ENCODE measurements at regions not wholly inside any gene's neighbourhood (a gene's known extent, or its start where the extent isn't known, plus 50 kb on each side); places are given as distances from the start of the nearest gene placed in this dataset.
A peak's percentile ranks its signal among the peaks of the same experiment; 100 is the strongest.
"Not testable (repeated sequence)": the region's sequence is repeated elsewhere in the genome, so short reads cannot be mapped to it uniquely, and the experiment has no call there.

- not testable (repeated sequence) for H3K36me3 ChIP-seq (replicated peaks in 1 of 2; ENCODE audit: control insufficient read depth in 2 of 2, insufficient read depth in 2 of 2, low read length in 2 of 2); H3K14ac ChIP-seq (ENCODE audit: low read length); H3K4ac ChIP-seq (ENCODE audit: low read length); H3K4me2 ChIP-seq (ENCODE audit: insufficient read depth, low read length, poor library complexity, severe bottlenecking); H2BK15ac ChIP-seq (ENCODE audit: low read length); H3K79me1 ChIP-seq (ENCODE audit: low read depth, low read length); H3K9ac ChIP-seq (ENCODE audit: low read depth, low read length, poor library complexity); H3K4me3 ChIP-seq (ENCODE audit: low read length in 2 of 2); H2BK5ac ChIP-seq (ENCODE audit: low read length); H3K23ac ChIP-seq (ENCODE audit: low read depth, low read length, poor library complexity); H4K8ac ChIP-seq (ENCODE audit: low read depth, low read length); H3K4me1 ChIP-seq (ENCODE audit: control insufficient read depth in 2 of 2, insufficient read depth in 1 of 2, low read depth in 1 of 2, low read length in 2 of 2); H2BK12ac ChIP-seq (ENCODE audit: low read length); H3K18ac ChIP-seq (ENCODE audit: low read length); H2AFZ ChIP-seq (ENCODE audit: low read length); H2BK120ac ChIP-seq (ENCODE audit: low read depth, low read length); H3K9me3 ChIP-seq (replicated peaks in 1 of 2; ENCODE audit: control insufficient read depth in 2 of 2, insufficient read depth in 1 of 2, low read depth in 1 of 2, low read length in 2 of 2); H2AK5ac ChIP-seq (ENCODE audit: low read depth, low read length); H4K91ac ChIP-seq (ENCODE audit: low read depth, low read length, poor library complexity); H3K27me3 ChIP-seq (ENCODE audit: control insufficient read depth in 3 of 3, insufficient read depth in 3 of 3, low read depth in 1 of 3, low read length in 3 of 3); H3K27ac ChIP-seq (replicated peaks; ENCODE audit: low read length); DNase-seq (ENCODE audit: low spot score)
- no CpG with 5 or more reads among the region's 2 CpGs for WGBS, 2 donors (ENCODE audit: extremely low coverage in 2 of 2, insufficient read length in 2 of 2, insufficient replicate concordance in 1 of 2)
Measured at GRCh38 chr9:42508111-42508510, 324.7 kb downstream of the SPATA31A6 start.

- not testable (repeated sequence) for H3K36me3 ChIP-seq (replicated peaks in 1 of 2; ENCODE audit: control insufficient read depth in 2 of 2, insufficient read depth in 2 of 2, low read length in 2 of 2); H2BK5ac ChIP-seq (ENCODE audit: low read length); H3K18ac ChIP-seq (ENCODE audit: low read length); H2BK120ac ChIP-seq (ENCODE audit: low read depth, low read length); H3K4ac ChIP-seq (ENCODE audit: low read length); H2AFZ ChIP-seq (ENCODE audit: low read length); H3K23ac ChIP-seq (ENCODE audit: low read depth, low read length, poor library complexity); H2BK15ac ChIP-seq (ENCODE audit: low read length); H3K9me3 ChIP-seq (replicated peaks in 1 of 2; ENCODE audit: control insufficient read depth in 2 of 2, insufficient read depth in 1 of 2, low read depth in 1 of 2, low read length in 2 of 2); DNase-seq (ENCODE audit: low spot score); H4K8ac ChIP-seq (ENCODE audit: low read depth, low read length); H3K4me1 ChIP-seq (ENCODE audit: control insufficient read depth in 2 of 2, insufficient read depth in 1 of 2, low read depth in 1 of 2, low read length in 2 of 2); H3K4me3 ChIP-seq (ENCODE audit: low read length in 2 of 2); H3K79me1 ChIP-seq (ENCODE audit: low read depth, low read length); H3K4me2 ChIP-seq (ENCODE audit: insufficient read depth, low read length, poor library complexity, severe bottlenecking); H4K91ac ChIP-seq (ENCODE audit: low read depth, low read length, poor library complexity); H3K27me3 ChIP-seq (ENCODE audit: control insufficient read depth in 3 of 3, insufficient read depth in 3 of 3, low read depth in 1 of 3, low read length in 3 of 3); H3K9ac ChIP-seq (ENCODE audit: low read depth, low read length, poor library complexity); H3K27ac ChIP-seq (replicated peaks; ENCODE audit: low read length); H2AK5ac ChIP-seq (ENCODE audit: low read depth, low read length); H3K14ac ChIP-seq (ENCODE audit: low read length); H2BK12ac ChIP-seq (ENCODE audit: low read length)
- WGBS, 2 donors (ENCODE audit: extremely low coverage in 2 of 2, insufficient read length in 2 of 2, insufficient replicate concordance in 1 of 2), result no CpG with 5 or more reads among the region's 2 CpGs
Measured at GRCh38 chr9:42513535-42513934, 330.1 kb downstream of the SPATA31A6 start.

GRCh38 chr9:42534325-42534983 lies 351.0 kb downstream of the SPATA31A6 start:
- not testable (repeated sequence) for H3K23ac ChIP-seq (ENCODE audit: low read depth, low read length, poor library complexity); H3K9ac ChIP-seq (ENCODE audit: low read depth, low read length, poor library complexity); DNase-seq (ENCODE audit: low spot score); H2BK15ac ChIP-seq (ENCODE audit: low read length); H3K27me3 ChIP-seq (ENCODE audit: control insufficient read depth in 3 of 3, insufficient read depth in 3 of 3, low read depth in 1 of 3, low read length in 3 of 3); H4K91ac ChIP-seq (ENCODE audit: low read depth, low read length, poor library complexity); H2AFZ ChIP-seq (ENCODE audit: low read length); H2BK5ac ChIP-seq (ENCODE audit: low read length); H3K36me3 ChIP-seq (replicated peaks in 1 of 2; ENCODE audit: control insufficient read depth in 2 of 2, insufficient read depth in 2 of 2, low read length in 2 of 2); H2AK5ac ChIP-seq (ENCODE audit: low read depth, low read length); H3K9me3 ChIP-seq (replicated peaks in 1 of 2; ENCODE audit: control insufficient read depth in 2 of 2, insufficient read depth in 1 of 2, low read depth in 1 of 2, low read length in 2 of 2); H3K4ac ChIP-seq (ENCODE audit: low read length); H2BK12ac ChIP-seq (ENCODE audit: low read length); H3K18ac ChIP-seq (ENCODE audit: low read length); H4K8ac ChIP-seq (ENCODE audit: low read depth, low read length); H3K27ac ChIP-seq (replicated peaks; ENCODE audit: low read length); H3K4me3 ChIP-seq (ENCODE audit: low read length in 2 of 2); H3K79me1 ChIP-seq (ENCODE audit: low read depth, low read length); H3K4me2 ChIP-seq (ENCODE audit: insufficient read depth, low read length, poor library complexity, severe bottlenecking); H3K4me1 ChIP-seq (ENCODE audit: control insufficient read depth in 2 of 2, insufficient read depth in 1 of 2, low read depth in 1 of 2, low read length in 2 of 2); H2BK120ac ChIP-seq (ENCODE audit: low read depth, low read length); H3K14ac ChIP-seq (ENCODE audit: low read length)
- no CpG with 5 or more reads among the region's 13 CpGs for WGBS, 2 donors (ENCODE audit: extremely low coverage in 2 of 2, insufficient read length in 2 of 2, insufficient replicate concordance in 1 of 2)

GRCh38 chr9:42534984-42535325 lies 351.5 kb downstream of the SPATA31A6 start:
- no CpG with 5 or more reads among the region's 6 CpGs for WGBS, 2 donors (ENCODE audit: extremely low coverage in 2 of 2, insufficient read length in 2 of 2, insufficient replicate concordance in 1 of 2)
- H2BK12ac ChIP-seq (ENCODE audit: low read length); H3K18ac ChIP-seq (ENCODE audit: low read length); H3K9me3 ChIP-seq (replicated peaks in 1 of 2; ENCODE audit: control insufficient read depth in 2 of 2, insufficient read depth in 1 of 2, low read depth in 1 of 2, low read length in 2 of 2); H3K4me3 ChIP-seq (ENCODE audit: low read length in 2 of 2); H3K27me3 ChIP-seq (ENCODE audit: control insufficient read depth in 3 of 3, insufficient read depth in 3 of 3, low read depth in 1 of 3, low read length in 3 of 3); H4K91ac ChIP-seq (ENCODE audit: low read depth, low read length, poor library complexity); H2BK5ac ChIP-seq (ENCODE audit: low read length); H2AK5ac ChIP-seq (ENCODE audit: low read depth, low read length); H3K27ac ChIP-seq (replicated peaks; ENCODE audit: low read length); H2AFZ ChIP-seq (ENCODE audit: low read length); H3K23ac ChIP-seq (ENCODE audit: low read depth, low read length, poor library complexity); H3K36me3 ChIP-seq (replicated peaks in 1 of 2; ENCODE audit: control insufficient read depth in 2 of 2, insufficient read depth in 2 of 2, low read length in 2 of 2); H3K14ac ChIP-seq (ENCODE audit: low read length); H3K4ac ChIP-seq (ENCODE audit: low read length); H4K8ac ChIP-seq (ENCODE audit: low read depth, low read length); H2BK15ac ChIP-seq (ENCODE audit: low read length); H3K4me1 ChIP-seq (ENCODE audit: control insufficient read depth in 2 of 2, insufficient read depth in 1 of 2, low read depth in 1 of 2, low read length in 2 of 2); H3K4me2 ChIP-seq (ENCODE audit: insufficient read depth, low read length, poor library complexity, severe bottlenecking); H3K79me1 ChIP-seq (ENCODE audit: low read depth, low read length); H2BK120ac ChIP-seq (ENCODE audit: low read depth, low read length); H3K9ac ChIP-seq (ENCODE audit: low read depth, low read length, poor library complexity): not testable (repeated sequence)
- DNase-seq (ENCODE audit: low spot score), result peak; percentile 3

All from neuronal stem cell (in vitro differentiated cells).